RPMI8226 (cell line): ENCODE measurements at regions not wholly inside any gene's neighbourhood (a gene's known extent, or its start where the extent isn't known, plus 50 kb on each side); places are given as distances from the start of the nearest gene placed in this dataset.

ENCODE experiments used
- DNase-seq: peaks from one replicate; pipeline ENCODE4 v3.0.0-alpha.2; 2015

GRCh38 chr1:244224487-244225430, 173.7 kb downstream of the ZBTB18 start:
- no peak for DNase-seq

GRCh38 chr1:244226435-244226834, 175.4 kb downstream of the ZBTB18 start:
- DNase-seq: no peak

GRCh38 chr1:244230470-244230869, 179.4 kb downstream of the ZBTB18 start:
- DNase-seq: no peak

- DNase-seq: peak; percentile 65
Measured at GRCh38 chr1:244231193-244231571, 180.1 kb downstream of the ZBTB18 start.

GRCh38 chr1:244231572-244232315, 180.7 kb downstream of the ZBTB18 start:
- peak; percentile 83 for DNase-seq

GRCh38 chr1:244234009-244234643, 183.0 kb downstream of the ZBTB18 start:
- no peak for DNase-seq

- no peak for DNase-seq
Measured at GRCh38 chr1:244235157-244235556, 184.1 kb downstream of the ZBTB18 start.

- no peak for DNase-seq
Measured at GRCh38 chr1:244236101-244236500, 185.0 kb downstream of the ZBTB18 start.

- no peak for DNase-seq
Measured at GRCh38 chr1:244236721-244237120, 185.6 kb downstream of the ZBTB18 start.

- DNase-seq: no peak
Measured at GRCh38 chr1:244237445-244237844, 186.4 kb downstream of the ZBTB18 start.

GRCh38 chr1:244239261-244239770, 188.2 kb downstream of the ZBTB18 start:
- no peak for DNase-seq

GRCh38 chr1:244241438-244241837, 190.4 kb downstream of the ZBTB18 start:
- DNase-seq: no peak

- no peak for DNase-seq
Measured at GRCh38 chr1:244242446-244242845, 191.4 kb downstream of the ZBTB18 start.

GRCh38 chr1:244246334-244246733, 195.3 kb downstream of the ZBTB18 start:
- no peak for DNase-seq

- no peak for DNase-seq
Measured at GRCh38 chr1:244248426-244248825, 197.3 kb downstream of the ZBTB18 start.

- DNase-seq: no peak
Measured at GRCh38 chr1:244252211-244252610, 199.5 kb downstream of the ADSS2 start.

GRCh38 chr1:244254467-244254866, 197.2 kb downstream of the ADSS2 start:
- DNase-seq: peak; percentile 18

- DNase-seq: no peak
Measured at GRCh38 chr1:244255426-244255965, 196.2 kb downstream of the ADSS2 start.

GRCh38 chr1:244256086-244256676, 195.5 kb downstream of the ADSS2 start:
- DNase-seq: no peak

- DNase-seq: no peak
Measured at GRCh38 chr1:244264163-244264562, 187.5 kb downstream of the ADSS2 start.

- DNase-seq: no peak
Measured at GRCh38 chr1:244265507-244265906, 186.2 kb downstream of the ADSS2 start.

- no peak for DNase-seq
Measured at GRCh38 chr1:244269169-244269568, 182.5 kb downstream of the ADSS2 start.

- no peak for DNase-seq
Measured at GRCh38 chr1:244271004-244271403, 180.7 kb downstream of the ADSS2 start.
